ENCODE measurements at regions not wholly inside any gene's neighbourhood (a gene's known extent, or its start where the extent isn't known, plus 50 kb on each side); places are given as distances from the start of the nearest gene placed in this dataset.

DNA sequence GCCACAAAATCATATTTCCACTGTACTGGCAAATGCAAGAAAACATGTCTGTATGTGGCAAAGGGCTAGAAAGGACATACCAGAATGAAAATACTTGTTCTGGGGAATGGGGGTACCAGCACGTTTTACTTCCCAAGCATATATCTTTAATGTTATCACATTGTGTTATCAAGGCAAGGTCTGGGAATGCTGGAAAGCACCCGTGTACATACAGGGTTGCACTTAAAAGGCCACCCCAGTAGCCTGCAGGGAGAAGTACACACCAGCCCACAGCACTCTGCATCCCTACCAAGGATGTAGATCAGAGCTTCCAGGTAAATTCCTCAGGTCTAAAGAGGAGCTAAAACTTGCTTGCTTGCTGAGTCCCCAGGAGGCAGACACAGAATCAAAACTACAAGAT lies 381.8 kb downstream of the RRAGC start:
- TF ChIP-seq CSRNP3 (CRISPR knock-in tag; IDR thresholded peaks at IDR 0.05) (no peak), GLIS3 (CRISPR knock-in tag; IDR thresholded peaks at IDR 0.05) (no peak), ZNF565 (CRISPR knock-in tag; conservative IDR thresholded peaks at IDR 0.05; ENCODE audit: low read depth) (no peak), PATZ1 (CRISPR knock-in tag; IDR thresholded peaks at IDR 0.05; ENCODE audit: borderline replicate concordance) (no peak), RARB (CRISPR knock-in tag; IDR thresholded peaks at IDR 0.05) (no peak), TSHZ2 (CRISPR knock-in tag; IDR thresholded peaks at IDR 0.05) (no peak), OSR1 (CRISPR knock-in tag; IDR thresholded peaks at IDR 0.05) (no peak), TCF4 (CRISPR knock-in tag; IDR thresholded peaks at IDR 0.05; ENCODE audit: borderline replicate concordance) (no peak), ZFP30 (CRISPR knock-in tag; IDR thresholded peaks at IDR 0.05) (no peak), CREB5 (CRISPR knock-in tag; IDR thresholded peaks at IDR 0.05; ENCODE audit: low read depth) (no peak)
- TF ChIP-seq, protein P1, sequence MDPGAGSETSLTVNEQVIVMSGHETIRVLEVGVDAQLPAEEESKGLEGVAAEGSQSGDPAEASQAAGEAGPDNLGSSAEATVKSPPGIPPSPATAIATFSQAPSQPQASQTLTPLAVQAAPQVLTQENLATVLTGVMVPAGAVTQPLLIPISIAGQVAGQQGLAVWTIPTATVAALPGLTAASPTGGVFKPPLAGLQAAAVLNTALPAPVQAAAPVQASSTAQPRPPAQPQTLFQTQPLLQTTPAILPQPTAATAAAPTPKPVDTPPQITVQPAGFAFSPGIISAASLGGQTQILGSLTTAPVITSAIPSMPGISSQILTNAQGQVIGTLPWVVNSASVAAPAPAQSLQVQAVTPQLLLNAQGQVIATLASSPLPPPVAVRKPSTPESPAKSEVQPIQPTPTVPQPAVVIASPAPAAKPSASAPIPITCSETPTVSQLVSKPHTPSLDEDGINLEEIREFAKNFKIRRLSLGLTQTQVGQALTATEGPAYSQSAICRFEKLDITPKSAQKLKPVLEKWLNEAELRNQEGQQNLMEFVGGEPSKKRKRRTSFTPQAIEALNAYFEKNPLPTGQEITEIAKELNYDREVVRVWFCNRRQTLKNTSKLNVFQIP (CRISPR knock-in tag; IDR thresholded peaks at IDR 0.05; ENCODE audit: borderline replicate concordance, low read depth): no peak

All from SK-N-SH treated with all-trans-retinoic acid at 6 μM for 48 hours (cell line).